Esophagus squamous epithelium (tissue), 4 donors: ENCODE measurements at regions not wholly inside any gene's neighbourhood (a gene's known extent, or its start where the extent isn't known, plus 50 kb on each side); places are given as distances from the start of the nearest gene placed in this dataset.

Experiments
- POLR2A ChIP-seq, 4 donors: fragments of 450-650 bp; IDR thresholded peaks; one replicate each; pipeline ENCODE4 v1.6.1; 2017; ENCODE audit warnings: antibody characterized with exemption in 4 of 4, mild to moderate bottlenecking in 4 of 4, moderate library complexity in 3 of 4
- TF ChIP-seq, protein P1 (sequence below), 6 experiments: fragments of 450-650 bp in 4 of 6; fragments of 200-600 bp in 2 of 6; sonication (generic) in 2 of 6; IDR thresholded peaks; one replicate each; pipeline ENCODE4 v1.5.1; 2016 to 2019; ENCODE audit warnings: antibody characterized with exemption in 6 of 6, mild to moderate bottlenecking in 4 of 6, moderate library complexity in 4 of 6

- TF ChIP-seq, protein P1, sequence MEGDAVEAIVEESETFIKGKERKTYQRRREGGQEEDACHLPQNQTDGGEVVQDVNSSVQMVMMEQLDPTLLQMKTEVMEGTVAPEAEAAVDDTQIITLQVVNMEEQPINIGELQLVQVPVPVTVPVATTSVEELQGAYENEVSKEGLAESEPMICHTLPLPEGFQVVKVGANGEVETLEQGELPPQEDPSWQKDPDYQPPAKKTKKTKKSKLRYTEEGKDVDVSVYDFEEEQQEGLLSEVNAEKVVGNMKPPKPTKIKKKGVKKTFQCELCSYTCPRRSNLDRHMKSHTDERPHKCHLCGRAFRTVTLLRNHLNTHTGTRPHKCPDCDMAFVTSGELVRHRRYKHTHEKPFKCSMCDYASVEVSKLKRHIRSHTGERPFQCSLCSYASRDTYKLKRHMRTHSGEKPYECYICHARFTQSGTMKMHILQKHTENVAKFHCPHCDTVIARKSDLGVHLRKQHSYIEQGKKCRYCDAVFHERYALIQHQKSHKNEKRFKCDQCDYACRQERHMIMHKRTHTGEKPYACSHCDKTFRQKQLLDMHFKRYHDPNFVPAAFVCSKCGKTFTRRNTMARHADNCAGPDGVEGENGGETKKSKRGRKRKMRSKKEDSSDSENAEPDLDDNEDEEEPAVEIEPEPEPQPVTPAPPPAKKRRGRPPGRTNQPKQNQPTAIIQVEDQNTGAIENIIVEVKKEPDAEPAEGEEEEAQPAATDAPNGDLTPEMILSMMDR (IDR thresholded peaks at IDR 0.05): no peak
- no peak for TF ChIP-seq POLR2A (IDR thresholded peaks at IDR 0.05)
Measured at GRCh38 chr1:229892515-229893117, 174.4 kb upstream of the GALNT2 start.
